Fibroblast of mammary gland (primary cell): ENCODE measurements at regions not wholly inside any gene's neighbourhood (a gene's known extent, or its start where the extent isn't known, plus 50 kb on each side); places are given as distances from the start of the nearest gene placed in this dataset.

Experiments
- DNase-seq: peaks from one replicate; pipeline ENCODE4 v3.0.0-alpha.2; 2010; ENCODE audit warnings: low read depth
- H3K4me3 ChIP-seq: 2 replicates; pipeline ENCODE4 v1.5.1; 2011; ENCODE audit warnings: low read depth, mild to moderate bottlenecking, low read length, moderate library complexity; ENCODE audit not compliant: control insufficient read depth
- TF ChIP-seq, protein P1 (sequence below): conservative IDR thresholded peaks from 2 replicates; pipeline ENCODE4 v1.5.1; 2011; ENCODE audit warnings: low read depth, low read length, inconsistent platforms; ENCODE audit not compliant: control insufficient read depth, insufficient read depth

DNA sequence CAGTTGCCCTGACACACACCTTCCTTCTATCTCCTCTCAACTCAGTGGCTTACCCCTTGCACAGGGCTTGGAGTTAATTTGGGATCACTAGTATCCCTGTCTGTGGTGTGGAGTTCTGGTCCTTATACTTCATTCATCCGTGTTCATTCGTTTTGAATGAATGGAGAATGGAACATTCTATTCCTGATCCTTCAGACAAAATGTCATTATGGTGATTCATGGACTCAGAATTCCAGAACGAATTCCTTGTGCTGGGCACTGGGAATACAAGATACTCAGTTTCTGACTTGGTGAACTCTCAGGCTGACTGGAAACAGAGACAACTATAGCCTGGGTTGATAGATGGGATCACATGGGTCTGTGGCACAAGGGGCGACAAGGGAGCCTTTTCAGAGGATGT is 49.9 kb upstream of the TRABD2B start:
- no peak for DNase-seq
- no peak overlapping the region for H3K4me3 ChIP-seq
- TF ChIP-seq, protein P1, sequence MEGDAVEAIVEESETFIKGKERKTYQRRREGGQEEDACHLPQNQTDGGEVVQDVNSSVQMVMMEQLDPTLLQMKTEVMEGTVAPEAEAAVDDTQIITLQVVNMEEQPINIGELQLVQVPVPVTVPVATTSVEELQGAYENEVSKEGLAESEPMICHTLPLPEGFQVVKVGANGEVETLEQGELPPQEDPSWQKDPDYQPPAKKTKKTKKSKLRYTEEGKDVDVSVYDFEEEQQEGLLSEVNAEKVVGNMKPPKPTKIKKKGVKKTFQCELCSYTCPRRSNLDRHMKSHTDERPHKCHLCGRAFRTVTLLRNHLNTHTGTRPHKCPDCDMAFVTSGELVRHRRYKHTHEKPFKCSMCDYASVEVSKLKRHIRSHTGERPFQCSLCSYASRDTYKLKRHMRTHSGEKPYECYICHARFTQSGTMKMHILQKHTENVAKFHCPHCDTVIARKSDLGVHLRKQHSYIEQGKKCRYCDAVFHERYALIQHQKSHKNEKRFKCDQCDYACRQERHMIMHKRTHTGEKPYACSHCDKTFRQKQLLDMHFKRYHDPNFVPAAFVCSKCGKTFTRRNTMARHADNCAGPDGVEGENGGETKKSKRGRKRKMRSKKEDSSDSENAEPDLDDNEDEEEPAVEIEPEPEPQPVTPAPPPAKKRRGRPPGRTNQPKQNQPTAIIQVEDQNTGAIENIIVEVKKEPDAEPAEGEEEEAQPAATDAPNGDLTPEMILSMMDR = no peak
